ENCODE measurements at regions not wholly inside any gene's neighbourhood (a gene's known extent, or its start where the extent isn't known, plus 50 kb on each side); places are given as distances from the start of the nearest gene placed in this dataset.

DNA sequence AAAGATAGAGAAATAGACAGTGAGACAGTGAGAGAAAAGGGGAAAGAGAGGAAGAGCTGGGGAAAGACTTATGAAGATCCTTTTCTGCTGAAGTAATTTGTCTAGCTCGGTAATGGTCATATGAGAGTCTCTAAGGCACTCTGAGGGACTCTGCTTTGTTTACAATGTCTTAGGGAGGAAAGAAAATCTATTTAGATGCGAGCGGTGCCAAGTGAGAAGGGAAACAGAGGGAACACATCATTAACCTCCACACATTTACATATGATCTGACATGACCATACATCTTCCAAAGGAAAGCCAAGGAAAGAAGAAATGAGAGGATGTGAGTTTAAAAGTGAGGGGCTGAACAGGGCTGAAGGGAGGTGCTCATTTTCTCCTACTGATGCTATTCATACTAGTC, 862.3 kb upstream of the CITED2 start:
- no peak overlapping the region for H3K27ac Mint-ChIP-seq
- no peaks in the 10 kb centered on the region for H4K20me1 ChIP-seq (ENCODE audit: low read depth)
- H3K4me1 Mint-ChIP-seq = no peaks in the 10 kb centered on the region
- no peak overlapping the region for H2AFZ ChIP-seq (replicated peaks)
- H3K9ac ChIP-seq = no peak overlapping the region
- H3K36me3 ChIP-seq = no peaks in the 10 kb centered on the region
- no peak overlapping the region for H3K27ac ChIP-seq
- no peaks in the 10 kb centered on the region for H3K27me3 ChIP-seq
- H3F3A ChIP-seq (ENCODE audit: low read depth) = no peaks in the 10 kb centered on the region
- H3K4me2 ChIP-seq = no peak overlapping the region
- no peaks in the 10 kb centered on the region for H3K27me3 Mint-ChIP-seq (ENCODE audit: insufficient read depth, low read depth)
- H3K79me2 ChIP-seq (ENCODE audit: low read depth) = no peaks in the 10 kb centered on the region
- TF ChIP-seq, protein P1, sequence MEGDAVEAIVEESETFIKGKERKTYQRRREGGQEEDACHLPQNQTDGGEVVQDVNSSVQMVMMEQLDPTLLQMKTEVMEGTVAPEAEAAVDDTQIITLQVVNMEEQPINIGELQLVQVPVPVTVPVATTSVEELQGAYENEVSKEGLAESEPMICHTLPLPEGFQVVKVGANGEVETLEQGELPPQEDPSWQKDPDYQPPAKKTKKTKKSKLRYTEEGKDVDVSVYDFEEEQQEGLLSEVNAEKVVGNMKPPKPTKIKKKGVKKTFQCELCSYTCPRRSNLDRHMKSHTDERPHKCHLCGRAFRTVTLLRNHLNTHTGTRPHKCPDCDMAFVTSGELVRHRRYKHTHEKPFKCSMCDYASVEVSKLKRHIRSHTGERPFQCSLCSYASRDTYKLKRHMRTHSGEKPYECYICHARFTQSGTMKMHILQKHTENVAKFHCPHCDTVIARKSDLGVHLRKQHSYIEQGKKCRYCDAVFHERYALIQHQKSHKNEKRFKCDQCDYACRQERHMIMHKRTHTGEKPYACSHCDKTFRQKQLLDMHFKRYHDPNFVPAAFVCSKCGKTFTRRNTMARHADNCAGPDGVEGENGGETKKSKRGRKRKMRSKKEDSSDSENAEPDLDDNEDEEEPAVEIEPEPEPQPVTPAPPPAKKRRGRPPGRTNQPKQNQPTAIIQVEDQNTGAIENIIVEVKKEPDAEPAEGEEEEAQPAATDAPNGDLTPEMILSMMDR (IDR thresholded peaks at IDR 0.05) = no peak
- no peak for TF ChIP-seq EZH2phosphoT487 (IDR thresholded peaks at IDR 0.05)
- no peaks in the 10 kb centered on the region for H3K36me3 Mint-ChIP-seq
- H3K4me3 ChIP-seq = no peak overlapping the region
- no peaks in the 10 kb centered on the region for H3K9me3 ChIP-seq (ENCODE audit: low read depth)
- DNase-seq (ENCODE audit: low spot score) = no peak
- H3K9me3 Mint-ChIP-seq = peaks cover 26% of the 10 kb centered on the region
- H3K4me3 Mint-ChIP-seq = no peak overlapping the region
- H3K4me1 ChIP-seq = no peaks in the 10 kb centered on the region

DNA sequence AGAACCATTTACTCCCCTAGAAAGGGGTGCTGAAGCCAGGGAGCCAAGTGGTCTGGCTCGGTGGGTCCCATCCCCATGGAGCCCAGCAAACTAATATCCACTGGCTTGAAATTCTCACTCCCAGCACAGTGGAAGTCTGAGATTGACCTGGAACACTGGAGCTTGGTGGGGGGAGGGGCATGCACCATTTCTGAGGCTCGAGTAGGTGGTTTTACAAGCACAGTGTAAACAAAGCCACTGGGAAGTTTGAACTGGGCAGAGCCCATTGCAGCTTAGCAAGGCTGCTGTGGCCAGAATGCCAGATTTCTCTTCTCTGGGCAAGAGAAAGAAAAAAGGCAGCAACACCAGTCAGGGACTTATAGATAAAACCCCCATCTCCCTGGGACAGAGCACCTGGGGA, 855.8 kb upstream of the CITED2 start:
- H3K9me3 Mint-ChIP-seq = peaks cover 29% of the 10 kb centered on the region
- H3K27ac ChIP-seq = no peak overlapping the region
- no peaks in the 10 kb centered on the region for H3K27me3 ChIP-seq
- TF ChIP-seq, protein P1 (IDR thresholded peaks at IDR 0.05) = no peak
- TF ChIP-seq EZH2 (IDR thresholded peaks at IDR 0.05) (no peak), EZH2phosphoT487 (IDR thresholded peaks at IDR 0.05) (no peak)
- H3K27ac Mint-ChIP-seq = no peak overlapping the region
- no peaks in the 10 kb centered on the region for H3K79me2 ChIP-seq (ENCODE audit: low read depth)
- no peaks in the 10 kb centered on the region for H3K4me1 ChIP-seq
- H4K20me1 ChIP-seq (ENCODE audit: low read depth) = no peaks in the 10 kb centered on the region
- H3K4me3 ChIP-seq = no peak overlapping the region
- peak overlapping the region; percentile 50 for H2AFZ ChIP-seq (replicated peaks)
- no peaks in the 10 kb centered on the region for H3K4me1 Mint-ChIP-seq
- no peaks in the 10 kb centered on the region for H3K9me3 ChIP-seq (ENCODE audit: low read depth)
- H3K36me3 ChIP-seq = no peaks in the 10 kb centered on the region
- H3K4me3 Mint-ChIP-seq = no peak overlapping the region
- H3K9ac ChIP-seq = no peak overlapping the region
- peaks cover 2% of the 10 kb centered on the region for H3K27me3 Mint-ChIP-seq (ENCODE audit: insufficient read depth, low read depth)
- no peak overlapping the region for H3K4me2 ChIP-seq
- DNase-seq (ENCODE audit: low spot score) = no peak
- no peaks in the 10 kb centered on the region for H3K36me3 Mint-ChIP-seq
- H3F3A ChIP-seq (ENCODE audit: low read depth) = no peaks in the 10 kb centered on the region

DNA sequence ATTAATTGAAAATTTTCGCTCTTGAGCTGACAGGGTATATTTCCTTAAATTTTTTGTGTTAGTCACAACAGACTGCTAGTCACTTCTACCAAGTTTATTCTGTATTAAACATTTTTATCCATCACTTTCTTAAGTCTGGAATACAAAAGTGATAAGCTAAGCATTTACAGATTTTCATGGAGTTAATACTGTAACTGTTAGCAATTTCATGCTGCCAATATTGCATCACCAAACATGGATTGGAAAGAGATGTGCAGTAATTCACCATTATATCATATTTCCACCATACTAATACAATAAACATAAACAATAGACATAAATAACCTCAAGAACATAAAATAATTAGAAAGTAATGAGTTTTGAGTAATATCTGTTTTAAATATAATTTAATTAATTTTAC, 854.0 kb upstream of the CITED2 start:
- no peak overlapping the region for H3K4me3 ChIP-seq
- no peaks in the 10 kb centered on the region for H3K36me3 ChIP-seq
- H2AFZ ChIP-seq (replicated peaks) = no peak overlapping the region
- H3K4me3 Mint-ChIP-seq = no peak overlapping the region
- H3K27ac ChIP-seq = no peak overlapping the region
- H3K4me1 Mint-ChIP-seq = no peaks in the 10 kb centered on the region
- no peaks in the 10 kb centered on the region for H4K20me1 ChIP-seq (ENCODE audit: low read depth)
- H3F3A ChIP-seq (ENCODE audit: low read depth) = no peaks in the 10 kb centered on the region
- H3K4me1 ChIP-seq = no peaks in the 10 kb centered on the region
- DNase-seq (ENCODE audit: low spot score) = no peak
- TF ChIP-seq EZH2 (IDR thresholded peaks at IDR 0.05) (no peak), EZH2phosphoT487 (IDR thresholded peaks at IDR 0.05) (no peak)
- TF ChIP-seq, protein P1 (IDR thresholded peaks at IDR 0.05) = no peak
- no peaks in the 10 kb centered on the region for H3K27me3 ChIP-seq
- no peak overlapping the region for H3K27ac Mint-ChIP-seq
- H3K27me3 Mint-ChIP-seq (ENCODE audit: insufficient read depth, low read depth) = peaks cover 2% of the 10 kb centered on the region
- no peaks in the 10 kb centered on the region for H3K79me2 ChIP-seq (ENCODE audit: low read depth)
- no peaks in the 10 kb centered on the region for H3K9me3 ChIP-seq (ENCODE audit: low read depth)
- no peaks in the 10 kb centered on the region for H3K36me3 Mint-ChIP-seq
- no peak overlapping the region for H3K9ac ChIP-seq
- H3K9me3 Mint-ChIP-seq = peaks cover 15% of the 10 kb centered on the region
- H3K4me2 ChIP-seq = no peak overlapping the region

DNA sequence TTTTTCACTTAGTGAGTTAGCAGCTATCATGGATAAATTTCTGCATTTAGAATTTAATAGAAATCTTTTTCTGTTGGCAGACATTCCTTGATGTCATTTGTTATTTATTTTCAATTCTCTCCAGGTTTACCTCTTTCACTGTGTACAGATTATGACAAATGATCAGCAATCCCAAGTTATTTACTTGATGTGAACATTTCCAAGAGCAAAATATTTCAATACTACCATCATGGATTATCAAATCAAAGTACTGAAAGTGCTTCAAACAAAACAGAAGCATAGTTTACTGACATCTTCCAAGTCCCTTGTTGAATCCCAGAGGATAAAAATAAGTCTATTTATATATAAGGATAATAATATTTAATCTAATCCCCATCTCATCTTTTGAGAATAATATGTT, 852.2 kb upstream of the CITED2 start:
- Mint-ChIP-seq H3K36me3 (no peaks in the 10 kb centered on the region), H3K4me1 (no peaks in the 10 kb centered on the region), H3K27me3 (ENCODE audit: insufficient read depth, low read depth) (peaks cover 2% of the 10 kb centered on the region), H3K27ac (no peak overlapping the region), H3K4me3 (no peak overlapping the region), H3K9me3 (peaks cover 5% of the 10 kb centered on the region)
- no peak overlapping the region for H3K4me3 ChIP-seq
- H2AFZ ChIP-seq (replicated peaks) = no peak overlapping the region
- H3K9me3 ChIP-seq (ENCODE audit: low read depth) = no peaks in the 10 kb centered on the region
- no peak overlapping the region for H3K27ac ChIP-seq
- DNase-seq (ENCODE audit: low spot score) = no peak
- no peaks in the 10 kb centered on the region for H3K27me3 ChIP-seq
- H3K4me1 ChIP-seq = no peaks in the 10 kb centered on the region
- TF ChIP-seq EZH2 (IDR thresholded peaks at IDR 0.05) = no peak
- H3K36me3 ChIP-seq = no peaks in the 10 kb centered on the region
- H3F3A ChIP-seq (ENCODE audit: low read depth) = no peaks in the 10 kb centered on the region
- no peak overlapping the region for H3K9ac ChIP-seq
- no peak overlapping the region for H3K4me2 ChIP-seq
- no peaks in the 10 kb centered on the region for H4K20me1 ChIP-seq (ENCODE audit: low read depth)
- no peaks in the 10 kb centered on the region for H3K79me2 ChIP-seq (ENCODE audit: low read depth)
